Endothelial cell of umbilical vein (primary cell): ENCODE measurements at regions not wholly inside any gene's neighbourhood (a gene's known extent, or its start where the extent isn't known, plus 50 kb on each side); places are given as distances from the start of the nearest gene placed in this dataset.

Experiments used
- BruUV-seq: library from RNA; stranded (reverse); fragments of 400-500 nt; replicated peaks from 2 replicates; lab custom pipeline; 2021; lab: Mats Ljungman, UMichigan
- CTCF ChIA-PET: fragments of 300-600, 350-600 bp; sonication (Branson Sonifier 250); formaldehyde crosslinking; loops from one replicate; lab custom pipeline; 2021; ENCODE audit warnings: antibody characterized with exemption, inconsistent platforms; lab: Charles Lee
- POLR2A ChIA-PET: fragments of 300-600, 350-600 bp; sonication (Branson Sonifier 250); formaldehyde crosslinking; loops from one replicate; lab custom pipeline; 2021; ENCODE audit warnings: antibody characterized with exemption, inconsistent platforms; lab: Charles Lee
- DNase-seq: peaks from one replicate; pipeline ENCODE4 v3.0.0-alpha.2; 2011; ENCODE audit warnings: low read depth, low spot score
- FAIRE-seq: peaks from 2 replicates; lab custom pipeline; 2011; peaks lifted over from hg19 to GRCh38; lab: Jason Lieb, UNC
- H2AFZ ChIP-seq: 2 replicates; pipeline ENCODE4 v1.6.0; 2012; ENCODE audit warnings: low read depth, low read length, control low read depth, inconsistent platforms
- H3K27ac ChIP-seq: 2 replicates; pipeline ENCODE4 v1.5.1; 2011; ENCODE audit warnings: low read depth, mild to moderate bottlenecking, control low read depth, low read length, moderate library complexity; ENCODE audit not compliant: insufficient read depth
- H3K27me3 ChIP-seq, 2 experiments: 2 replicates each; pipeline versions ENCODE4 v1.6.0 to v1.6.1; 2011; ENCODE audit warnings: low read length in 2 of 2, mixed read lengths in 1 of 2; ENCODE audit not compliant: control insufficient read depth in 2 of 2, insufficient read depth in 2 of 2
- H3K36me3 ChIP-seq, 2 experiments: 2 replicates in 1 of 2; 3 replicates in 1 of 2; pipeline ENCODE4 v1.5.1; 2011; ENCODE audit warnings: low read length in 2 of 2, mild to moderate bottlenecking in 1 of 2, moderate library complexity in 1 of 2; ENCODE audit not compliant: control insufficient read depth in 2 of 2, insufficient read depth in 2 of 2; ENCODE audit errors: extremely low read depth in 1 of 2
- H3K4me1 ChIP-seq: 3 replicates; pipeline ENCODE4 v1.5.1; 2011; ENCODE audit warnings: mild to moderate bottlenecking, low read length; ENCODE audit not compliant: control insufficient read depth, insufficient read depth; ENCODE audit errors: extremely low read depth
- H3K4me2 ChIP-seq: 2 replicates; pipeline ENCODE4 v1.6.1; 2011; ENCODE audit warnings: low read length, control low read depth, mixed read lengths; ENCODE audit not compliant: insufficient read depth
- H3K4me3 ChIP-seq, 3 experiments: fragments of 200-600 bp in 1 of 3; sonication (generic), shearing (Covaris generic) in 1 of 3; replicated peaks in 1 of 3; 2 replicates each; pipeline ENCODE4 v1.5.1; 2011 to 2016; ENCODE audit warnings: control low read depth in 3 of 3, low read length in 3 of 3, mild to moderate bottlenecking in 2 of 3, inconsistent platforms in 1 of 3, low read depth in 1 of 3, moderate library complexity in 1 of 3; ENCODE audit not compliant: insufficient read depth in 1 of 3
- H3K79me2 ChIP-seq: 2 replicates; pipeline ENCODE4 v1.6.0; 2012; ENCODE audit warnings: low read length, inconsistent platforms; ENCODE audit not compliant: control insufficient read depth, insufficient read depth
- H3K9ac ChIP-seq: replicated peaks from 2 replicates; pipeline ENCODE3; 2011; ENCODE audit warnings: low read length, control low read depth; ENCODE audit not compliant: insufficient read depth; ENCODE audit errors: extremely low read depth
- H3K9me1 ChIP-seq: replicated peaks from 3 replicates; pipeline ENCODE4 v1.6.0; 2011; ENCODE audit warnings: mild to moderate bottlenecking, low read length; ENCODE audit not compliant: control insufficient read depth, insufficient read depth; ENCODE audit errors: extremely low read depth
- H3K9me3 ChIP-seq: replicated peaks from 2 replicates; pipeline ENCODE4 v1.5.1; 2012; ENCODE audit warnings: low read length, inconsistent platforms; ENCODE audit not compliant: control insufficient read depth, insufficient read depth
- H4K20me1 ChIP-seq: replicated peaks from 2 replicates; pipeline ENCODE3; 2011; ENCODE audit warnings: mild to moderate bottlenecking, low read length; ENCODE audit not compliant: control insufficient read depth, insufficient read depth; ENCODE audit errors: extremely low read depth
- EZH2 ChIP-seq: IDR thresholded peaks from 2 replicates; pipeline ENCODE4 v1.6.1; 2012; ENCODE audit warnings: borderline replicate concordance, low read depth, mild to moderate bottlenecking, moderate library complexity, low read length, inconsistent platforms; ENCODE audit not compliant: severe bottlenecking
- FOS ChIP-seq: IDR thresholded peaks from 2 replicates; pipeline ENCODE4 v1.6.1; 2011; ENCODE audit warnings: mild to moderate bottlenecking, low read length, moderate library complexity, borderline replicate concordance; ENCODE audit not compliant: insufficient read depth
- GATA2 ChIP-seq: IDR thresholded peaks from 2 replicates; pipeline ENCODE4 v1.7.0; 2011; ENCODE audit warnings: low read depth, mild to moderate bottlenecking, moderate library complexity, mixed read lengths, low read length; ENCODE audit not compliant: insufficient read length, insufficient read depth
- JUN ChIP-seq: IDR thresholded peaks from 2 replicates; pipeline ENCODE4 v1.6.1; 2011; ENCODE audit warnings: borderline replicate concordance, low read depth; ENCODE audit not compliant: insufficient read length, insufficient read depth
- MYC ChIP-seq: IDR thresholded peaks from one replicate; pipeline ENCODE4 v1.6.1; 2011; ENCODE audit warnings: mild to moderate bottlenecking, low read depth, low read length
- POLR2A ChIP-seq: IDR thresholded peaks from 2 replicates; pipeline ENCODE4 v1.6.1; 2012; ENCODE audit warnings: low read depth, mild to moderate bottlenecking, control low read depth, low read length
- POLR2AphosphoS5 ChIP-seq: IDR thresholded peaks from 2 replicates; pipeline ENCODE4 v1.6.1; 2012; ENCODE audit warnings: low read depth, mild to moderate bottlenecking, control low read depth, low read length, moderate library complexity; ENCODE audit not compliant: insufficient read depth
- dilution Hi-C: fragments of 300-500 bp; cut with MboI; formaldehyde crosslinking; loops from one replicate; pipeline ENCODE4 v1.15.0; 2019; ENCODE audit warnings: low sequenced_read_pairs; ENCODE audit not compliant: extremely low pct_ligation_motif_present
- intact Hi-C: fragments of 100-400 bp; cut with micrococcal nuclease; formaldehyde crosslinking; loops from one replicate; pipeline ENCODE4 v1.10.0; 2022
- TF ChIP-seq, protein P1 (sequence below): IDR thresholded peaks from 2 replicates; pipeline ENCODE4 v1.6.1; 2011; ENCODE audit not compliant: insufficient read depth, insufficient read length
- TF ChIP-seq, protein P2 (sequence below), 2 donors: IDR thresholded peaks; 1 replicate in 1 of 2; 2 replicates in 1 of 2; pipeline ENCODE4 v1.5.1; 2011; ENCODE audit warnings: low read length in 2 of 2, mild to moderate bottlenecking in 2 of 2, moderate library complexity in 2 of 2, control low read depth in 1 of 2, inconsistent platforms in 1 of 2, low read depth in 1 of 2; ENCODE audit not compliant: insufficient read depth in 1 of 2; ENCODE audit errors: extremely low read depth in 1 of 2

DNA sequence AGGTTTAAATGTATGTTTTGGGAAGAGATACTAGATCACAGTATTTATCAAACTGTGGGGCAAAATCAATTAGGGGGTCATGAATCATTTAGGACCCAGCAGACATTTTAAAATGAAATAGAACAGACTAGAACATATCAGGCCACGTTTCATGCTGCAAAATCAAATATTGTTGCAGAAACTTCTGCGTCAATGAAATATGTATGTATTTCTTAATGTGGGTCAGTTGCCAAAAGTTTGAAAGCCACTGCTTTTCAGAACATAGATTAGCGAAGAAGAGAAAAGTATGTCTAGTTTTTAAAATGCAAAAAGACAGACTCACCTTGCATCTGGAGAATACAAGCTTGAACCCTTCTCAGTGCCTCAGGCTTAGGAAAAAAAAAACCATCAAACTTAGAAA, 102.7 kb upstream of the BMPER start:
- dilution Hi-C loops (no loop called here), intact Hi-C loops (loop anchor here (10.0 kb wide), 1 partner anchor 378 kb away; no protein-coding TSS in a partner anchor)
- Histone ChIP-seq H3K9ac (no peak overlapping the region), H3K4me1 (peaks cover 16% of the 10 kb centered on the region), H3K9me1 (no peaks in the 10 kb centered on the region), H3K79me2 (no peaks in the 10 kb centered on the region), H2AFZ (no peak overlapping the region), H3K27me3 (no peaks in the 10 kb centered on the region), H3K4me3 (no peak overlapping the region), H3K9me3 (no peaks in the 10 kb centered on the region), H4K20me1 (no peaks in the 10 kb centered on the region), H3K4me2 (no peak overlapping the region), H3K27ac (no peak overlapping the region), H3K36me3 (no peaks in the 10 kb centered on the region)
- no peak for FAIRE-seq
- no peak for DNase-seq
- ChIA-PET POLR2A (no interaction called here), CTCF (interaction anchor here (1.2 kb wide), 1 partner anchor 22 kb away, joined by 3 read pairs; no protein-coding TSS in a partner anchor)
- BruUV-seq = no TSS peak
- TF ChIP-seq MYC (no peak), EZH2 (no peak), POLR2AphosphoS5 (no peak), POLR2A (no peak)
- TF ChIP-seq, protein P1, sequence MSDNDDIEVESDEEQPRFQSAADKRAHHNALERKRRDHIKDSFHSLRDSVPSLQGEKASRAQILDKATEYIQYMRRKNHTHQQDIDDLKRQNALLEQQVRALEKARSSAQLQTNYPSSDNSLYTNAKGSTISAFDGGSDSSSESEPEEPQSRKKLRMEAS = no peak

DNA sequence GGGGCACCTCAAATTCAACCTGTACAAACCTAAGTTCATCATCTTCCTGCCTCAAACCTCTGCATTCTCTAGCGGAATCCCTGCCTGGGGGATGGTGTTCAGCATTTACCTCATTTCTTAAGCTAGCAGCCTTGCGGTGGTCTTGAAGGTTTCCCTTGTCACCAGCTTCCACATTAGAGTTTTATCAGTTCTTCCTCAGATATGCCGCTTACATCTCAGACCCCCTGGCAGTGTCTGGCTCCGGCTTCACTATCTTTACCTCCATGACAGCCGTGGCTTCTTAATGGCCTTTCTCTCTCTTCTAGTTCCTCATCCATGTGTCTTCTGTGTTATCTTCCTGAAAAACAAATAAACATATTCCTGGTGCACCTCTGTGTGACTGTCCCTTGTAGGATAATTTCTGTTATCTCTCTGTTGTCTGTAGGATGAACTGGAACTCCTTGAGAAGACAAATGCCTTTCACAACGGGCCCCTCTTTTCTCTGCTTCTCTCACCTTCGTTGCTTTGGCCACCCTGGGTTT, 101.1 kb upstream of the BMPER start:
- TF ChIP-seq, protein P2, sequence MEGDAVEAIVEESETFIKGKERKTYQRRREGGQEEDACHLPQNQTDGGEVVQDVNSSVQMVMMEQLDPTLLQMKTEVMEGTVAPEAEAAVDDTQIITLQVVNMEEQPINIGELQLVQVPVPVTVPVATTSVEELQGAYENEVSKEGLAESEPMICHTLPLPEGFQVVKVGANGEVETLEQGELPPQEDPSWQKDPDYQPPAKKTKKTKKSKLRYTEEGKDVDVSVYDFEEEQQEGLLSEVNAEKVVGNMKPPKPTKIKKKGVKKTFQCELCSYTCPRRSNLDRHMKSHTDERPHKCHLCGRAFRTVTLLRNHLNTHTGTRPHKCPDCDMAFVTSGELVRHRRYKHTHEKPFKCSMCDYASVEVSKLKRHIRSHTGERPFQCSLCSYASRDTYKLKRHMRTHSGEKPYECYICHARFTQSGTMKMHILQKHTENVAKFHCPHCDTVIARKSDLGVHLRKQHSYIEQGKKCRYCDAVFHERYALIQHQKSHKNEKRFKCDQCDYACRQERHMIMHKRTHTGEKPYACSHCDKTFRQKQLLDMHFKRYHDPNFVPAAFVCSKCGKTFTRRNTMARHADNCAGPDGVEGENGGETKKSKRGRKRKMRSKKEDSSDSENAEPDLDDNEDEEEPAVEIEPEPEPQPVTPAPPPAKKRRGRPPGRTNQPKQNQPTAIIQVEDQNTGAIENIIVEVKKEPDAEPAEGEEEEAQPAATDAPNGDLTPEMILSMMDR (IDR thresholded peaks at IDR 0.05; ENCODE audit: extremely low read depth in 1 of 2, insufficient read depth in 1 of 2, low read depth in 1 of 2, low read length in 2 of 2) = no peak
- TF ChIP-seq EZH2 (no peak), MYC (no peak), JUN (no peak), POLR2A (no peak), FOS (no peak), GATA2 (no peak), POLR2AphosphoS5 (no peak)
- TF ChIP-seq, protein P1 = no peak
- FAIRE-seq = no peak
- dilution Hi-C loops = no loop called here
- ChIA-PET POLR2A (no interaction called here), CTCF (no interaction called here)
- no peak overlapping the region for H2AFZ ChIP-seq
- intact Hi-C loops = loop anchor here (10.0 kb wide), 1 partner anchor 379 kb away; no protein-coding TSS in a partner anchor
- DNase-seq = no peak
- no peak overlapping the region for H3K4me3 ChIP-seq
- no peaks in the 10 kb centered on the region for H4K20me1 ChIP-seq
- H3K4me1 ChIP-seq = peaks cover 27% of the 10 kb centered on the region
- H3K27ac ChIP-seq = no peak overlapping the region
- H3K36me3 ChIP-seq = no peaks in the 10 kb centered on the region
- no peaks in the 10 kb centered on the region for H3K27me3 ChIP-seq
- H3K9me3 ChIP-seq = no peaks in the 10 kb centered on the region
- BruUV-seq = no TSS peak
- no peaks in the 10 kb centered on the region for H3K79me2 ChIP-seq
- H3K9me1 ChIP-seq = no peaks in the 10 kb centered on the region
- no peak overlapping the region for H3K9ac ChIP-seq
- no peak overlapping the region for H3K4me2 ChIP-seq
